GM18873 (cell line): ENCODE measurements at regions not wholly inside any gene's neighbourhood (a gene's known extent, or its start where the extent isn't known, plus 50 kb on each side); places are given as distances from the start of the nearest gene placed in this dataset.

ENCODE experiments used
- ATAC-seq: cut with Tn5 transposase; IDR thresholded peaks from one replicate; pipeline ENCODE4 v1.9.1; 2021; ENCODE audit warnings: mild to moderate bottlenecking, moderate library complexity, moderate number of reproducible peaks; ENCODE audit not compliant: unreplicated experiment, low FRiP score

DNA sequence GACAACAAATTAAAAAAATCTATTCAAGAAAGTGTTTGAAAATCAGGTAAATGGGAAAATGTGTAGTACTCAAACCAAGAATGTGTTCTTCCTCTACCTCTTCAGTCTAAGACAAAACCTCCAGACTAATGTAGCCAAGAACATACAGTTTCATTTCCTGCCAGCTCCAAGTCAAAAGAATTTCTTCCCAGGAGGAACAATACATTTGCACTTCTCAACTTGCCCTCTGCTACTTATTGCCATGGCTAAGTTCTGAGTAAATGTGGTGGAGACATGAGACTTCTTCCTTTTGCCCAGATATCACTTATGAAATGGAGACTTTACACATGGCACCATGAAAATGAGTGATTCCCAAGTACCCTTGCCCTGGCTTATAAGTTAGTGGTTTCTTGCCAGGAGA lies 2112.2 kb upstream of the C9orf72 start:
- ATAC-seq: no peak

DNA sequence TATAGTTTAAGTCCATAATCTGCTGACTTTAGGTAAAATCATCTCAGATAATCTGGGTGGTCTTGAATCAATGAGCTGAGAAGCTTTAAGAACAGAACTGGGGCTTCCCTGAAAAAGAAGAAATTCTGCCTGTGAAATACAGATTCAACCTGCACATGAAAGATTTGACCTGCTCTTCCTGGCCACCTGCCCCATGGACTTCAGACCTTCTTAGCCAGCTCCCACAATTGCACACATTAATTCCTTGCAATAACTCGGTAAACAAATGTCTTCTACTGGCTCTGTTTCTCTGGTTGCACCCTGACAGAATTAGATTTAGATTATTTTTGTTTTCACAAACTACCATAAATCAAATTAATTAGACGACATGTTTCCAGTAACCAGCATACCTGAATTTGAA lies 2117.9 kb upstream of the C9orf72 start:
- ATAC-seq: no peak

DNA sequence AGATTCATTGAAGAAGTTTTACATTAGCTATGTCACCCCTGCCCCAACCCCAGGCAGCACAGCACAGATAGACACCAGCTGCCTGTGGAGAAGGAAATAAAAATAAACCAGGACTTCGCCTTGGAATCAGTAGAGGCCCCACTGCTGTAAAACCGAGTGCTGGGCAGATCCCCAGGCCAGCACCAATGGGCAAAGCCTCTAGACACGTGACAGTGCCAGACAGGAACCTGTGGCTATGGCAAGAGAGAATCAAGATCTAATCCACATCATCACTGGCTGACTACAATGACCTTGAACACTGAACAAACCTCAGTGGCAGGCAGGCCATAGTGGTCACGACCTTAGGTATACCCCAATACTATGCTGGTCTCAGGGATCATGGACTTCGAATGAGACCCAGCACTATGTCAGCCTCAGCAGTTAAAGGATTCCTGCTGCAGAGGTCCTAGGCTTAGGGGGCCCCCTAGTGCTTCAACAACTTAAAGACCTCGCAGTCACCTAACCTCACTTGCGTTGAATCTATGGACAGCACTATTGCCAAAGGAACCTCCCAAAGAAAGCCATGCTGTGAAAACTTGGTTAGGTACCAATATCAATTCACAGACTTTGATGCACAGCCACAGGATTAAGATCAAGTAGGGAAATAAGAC lies 2118.6 kb upstream of the C9orf72 start:
- ATAC-seq: no peak

DNA sequence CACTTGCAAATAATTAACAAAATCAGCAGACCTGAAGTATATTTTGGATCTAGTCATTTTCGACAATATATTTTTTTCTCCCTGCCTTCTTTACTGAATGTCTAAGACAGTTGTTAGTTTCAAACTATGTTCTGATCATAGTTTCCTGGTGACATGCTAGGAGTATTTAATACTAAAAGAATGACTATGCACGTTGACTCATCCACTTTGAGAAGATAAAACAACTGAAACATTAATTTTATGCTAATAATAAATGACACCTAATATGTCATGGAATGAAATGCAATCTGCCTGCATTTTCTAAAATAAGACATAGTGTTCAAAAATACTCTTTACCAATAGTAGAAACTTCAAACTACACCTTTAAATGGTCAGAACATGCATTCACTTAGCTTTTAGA lies 2123.7 kb upstream of the C9orf72 start:
- no peak for ATAC-seq

DNA sequence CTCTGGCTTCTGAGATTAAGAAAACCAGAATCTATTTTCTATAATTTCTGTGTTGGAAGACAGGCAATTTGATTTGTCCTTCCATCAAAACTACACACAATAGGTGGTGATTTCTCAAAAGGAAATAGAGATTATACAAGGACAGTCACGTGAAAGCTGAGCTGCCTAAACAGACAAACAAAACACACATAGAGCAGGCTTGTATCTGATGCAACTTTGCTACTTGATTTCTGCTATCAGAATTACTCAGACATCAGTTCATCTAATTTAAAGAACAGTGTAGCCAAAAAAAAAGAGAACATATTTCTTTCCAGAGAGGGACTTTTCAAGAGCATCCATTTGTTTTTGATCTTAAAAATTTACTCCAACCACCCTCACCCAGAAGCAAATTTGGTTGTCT lies 2128.3 kb upstream of the C9orf72 start:
- no peak for ATAC-seq

DNA sequence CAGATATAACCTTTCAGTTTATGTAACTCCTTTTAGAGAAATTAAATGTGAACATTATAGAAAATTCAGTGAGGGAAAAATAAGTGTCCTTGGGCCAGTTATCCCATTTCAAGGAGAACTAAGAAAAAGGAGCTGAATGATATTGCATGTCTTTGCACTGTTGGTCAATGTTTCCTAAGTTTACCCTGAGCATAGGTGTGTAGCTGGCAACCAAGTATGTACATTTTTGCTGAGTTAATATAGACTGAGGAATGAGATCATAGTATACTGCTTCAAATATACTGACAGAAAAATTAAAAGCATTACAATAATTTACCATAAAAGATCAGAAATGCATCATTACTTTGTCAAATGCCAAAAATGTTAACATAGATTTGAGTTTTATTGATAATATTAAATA lies 2128.7 kb upstream of the C9orf72 start:
- no peak for ATAC-seq

DNA sequence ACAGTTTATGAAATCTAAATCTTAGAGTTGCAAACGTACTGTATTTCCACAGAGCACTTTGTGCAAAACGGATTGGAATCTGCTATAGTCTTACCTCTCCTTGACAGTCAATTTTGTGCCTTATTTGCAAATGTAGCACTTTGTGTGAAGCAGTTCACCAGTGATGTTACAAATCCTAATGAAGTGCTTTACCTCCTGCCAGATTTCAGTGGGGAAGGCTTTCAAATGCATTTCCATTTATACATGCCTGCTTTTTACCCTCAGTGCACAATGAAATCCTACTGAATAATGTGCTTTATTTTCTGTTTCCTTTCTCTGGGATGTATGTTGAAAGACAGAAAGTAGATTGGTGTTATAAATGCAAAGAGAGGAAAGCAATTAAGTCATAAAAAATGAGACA lies 2141.6 kb upstream of the C9orf72 start:
- ATAC-seq: no peak

DNA sequence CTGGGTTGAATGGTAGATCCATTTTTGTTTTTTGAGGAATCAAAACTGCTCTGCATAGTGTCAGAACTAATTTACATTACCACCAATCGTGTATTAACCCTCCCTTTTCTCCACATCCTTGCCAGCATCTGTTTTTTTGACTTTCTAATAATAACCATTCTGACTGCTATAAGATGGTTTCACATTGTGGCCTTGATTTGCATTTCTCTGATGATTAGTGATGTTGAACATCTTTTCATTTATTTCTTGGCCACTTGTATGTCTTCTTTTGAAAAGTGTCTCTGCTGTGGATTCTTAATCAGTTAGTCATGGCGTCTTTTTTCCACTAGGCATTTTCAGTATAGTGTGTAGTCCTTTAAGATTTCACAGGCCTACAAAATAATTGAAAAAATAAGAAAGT lies 2144.3 kb upstream of the C9orf72 start:
- ATAC-seq: no peak

DNA sequence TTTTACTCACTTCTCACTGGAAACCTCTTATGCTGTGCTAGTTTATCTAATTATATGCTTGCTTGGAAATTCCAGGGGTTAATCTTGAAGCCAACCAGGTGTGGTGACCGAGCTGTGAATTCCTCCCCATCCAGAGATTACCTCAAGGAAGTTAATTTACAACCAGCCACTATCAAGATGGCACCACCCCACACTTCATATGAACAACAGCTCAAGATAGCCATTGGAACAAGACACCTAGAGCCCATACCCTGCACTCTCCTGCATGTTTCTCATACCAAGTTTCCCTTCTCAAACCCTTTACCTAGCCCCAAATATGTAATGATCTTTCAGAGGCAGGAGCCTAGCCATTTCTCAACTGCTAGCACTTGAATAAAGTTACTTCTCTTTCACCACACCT lies 2156.9 kb upstream of the C9orf72 start:
- no peak for ATAC-seq

DNA sequence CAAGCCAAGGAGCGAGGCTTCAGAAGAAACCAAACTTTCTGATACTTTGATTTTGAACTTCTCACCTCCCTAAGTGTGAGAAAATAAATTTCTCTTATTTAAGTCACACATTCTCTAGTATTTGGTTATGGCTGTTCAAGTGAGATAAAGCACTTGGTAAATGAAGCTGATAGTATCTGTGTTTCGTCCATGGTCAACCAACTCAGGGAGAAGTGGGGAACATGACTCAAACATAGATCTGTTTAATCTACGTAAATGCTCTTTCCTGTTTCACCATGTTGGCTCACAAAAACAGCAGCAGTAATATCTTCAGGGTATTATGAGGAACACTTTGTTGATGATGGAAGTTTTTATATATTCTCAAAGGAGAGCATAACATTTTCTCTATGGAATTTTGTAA lies 2167.2 kb upstream of the C9orf72 start:
- no peak for ATAC-seq

DNA sequence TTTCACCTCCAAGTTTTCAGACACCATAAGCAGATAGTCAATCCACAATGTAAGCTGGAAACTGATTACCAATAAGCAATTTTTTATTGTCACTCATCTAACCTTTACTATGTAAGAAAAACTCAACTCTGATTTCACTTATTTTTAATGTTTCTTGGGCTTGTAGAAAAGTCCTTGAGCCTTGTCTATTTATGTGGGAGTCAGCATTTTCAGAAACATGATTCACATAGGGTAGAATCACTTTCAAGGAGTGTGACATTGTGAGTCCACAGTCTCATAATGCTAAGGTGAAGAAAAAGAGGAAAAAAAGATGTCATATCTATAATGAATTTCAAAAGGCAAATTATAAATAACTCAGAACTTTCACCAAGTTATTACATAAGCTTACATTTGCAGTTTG lies 2167.9 kb upstream of the C9orf72 start:
- no peak for ATAC-seq

DNA sequence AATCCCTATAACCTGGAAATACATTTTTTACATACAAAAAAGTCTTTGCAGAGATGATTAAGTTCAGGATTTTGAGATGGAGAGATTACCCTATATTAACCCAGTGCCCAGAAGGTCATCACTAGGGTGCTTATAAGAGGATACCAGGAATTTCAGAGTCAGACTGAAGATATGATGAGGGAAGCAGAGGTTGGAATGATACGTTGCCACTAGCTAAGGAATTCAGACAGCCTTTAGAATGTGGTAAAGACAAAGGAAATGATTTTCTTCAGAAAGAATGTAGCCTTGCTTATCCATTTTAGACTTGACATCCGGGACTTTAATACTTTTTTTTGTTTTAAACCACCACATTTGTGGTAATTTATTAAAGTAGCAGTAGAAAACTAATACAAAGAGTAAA lies 2176.8 kb upstream of the C9orf72 start:
- no peak for ATAC-seq

DNA sequence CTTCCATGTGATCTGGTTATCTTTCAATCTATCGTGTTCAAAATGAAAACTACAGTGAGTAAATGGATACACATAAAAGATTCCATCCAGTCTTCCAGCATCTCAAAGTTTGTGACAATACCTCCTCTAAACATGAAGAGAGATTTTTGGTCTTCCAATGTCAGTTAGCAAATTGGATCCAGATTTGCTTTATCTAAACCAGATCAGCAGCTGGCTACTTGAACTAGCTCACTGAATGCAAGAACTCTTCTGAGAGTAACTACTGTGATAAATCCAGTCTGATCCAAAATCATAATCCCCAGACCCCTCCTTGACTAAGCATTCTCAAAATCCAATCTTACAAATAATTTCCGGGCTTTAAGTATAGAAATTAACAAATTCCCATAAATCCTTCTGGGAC lies 2177.9 kb upstream of the C9orf72 start:
- ATAC-seq: no peak

DNA sequence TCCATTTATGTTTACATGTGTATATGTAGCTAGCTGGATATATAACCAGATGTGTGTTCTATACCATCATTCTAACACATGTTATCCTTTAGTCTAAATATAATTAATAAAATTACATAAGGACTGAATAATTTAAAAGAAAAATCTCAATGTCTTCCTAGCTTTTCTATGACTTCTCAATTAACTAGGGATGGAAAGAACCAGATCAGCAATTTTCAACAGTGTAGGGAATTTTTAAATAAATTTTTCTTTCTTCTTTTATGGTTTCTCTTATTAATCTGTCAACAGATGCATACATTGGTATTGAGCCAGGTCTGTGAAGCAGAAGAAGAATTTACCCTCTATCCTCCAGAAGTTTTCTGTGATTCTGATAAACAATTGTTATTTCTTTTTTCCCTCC lies 2180.4 kb upstream of the C9orf72 start:
- no peak for ATAC-seq

DNA sequence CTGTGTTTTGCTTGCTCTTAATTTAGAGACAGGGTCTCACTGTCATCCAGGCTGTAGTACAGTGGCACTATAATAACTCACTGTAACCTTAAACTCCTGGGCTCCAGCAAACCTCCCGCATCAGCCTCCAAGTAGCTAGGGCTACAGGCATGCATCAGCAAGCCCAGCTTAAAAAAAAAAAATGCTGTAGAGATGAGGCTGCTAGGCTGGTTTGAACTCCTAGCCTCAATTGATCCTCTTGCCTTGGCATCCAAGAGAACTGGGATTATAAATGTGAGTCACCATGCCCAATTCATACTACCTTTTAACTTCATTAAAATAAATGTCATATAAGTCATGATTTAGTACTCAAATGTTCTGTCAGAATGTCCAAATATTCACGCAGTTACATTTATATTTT lies 2195.7 kb upstream of the C9orf72 start:
- ATAC-seq: no peak

DNA sequence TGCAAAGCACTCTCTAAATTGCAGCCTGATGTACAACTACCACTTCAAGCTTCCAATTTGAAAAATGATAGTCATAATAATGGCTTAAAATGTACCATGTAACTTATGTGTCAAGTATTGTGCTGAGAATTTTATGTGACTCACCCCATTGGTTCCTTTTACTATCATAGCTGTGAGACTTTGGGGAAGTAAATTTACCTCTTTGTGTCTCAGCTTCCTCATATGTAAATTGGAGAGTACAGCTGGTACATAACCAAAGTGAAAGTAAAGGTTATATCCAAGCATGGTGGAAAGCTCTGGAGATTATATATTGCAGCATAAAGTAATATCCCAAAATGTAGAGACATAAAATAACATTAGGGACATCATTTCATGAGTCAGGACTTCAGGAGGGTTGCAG lies 2200.4 kb upstream of the C9orf72 start:
- no peak for ATAC-seq

DNA sequence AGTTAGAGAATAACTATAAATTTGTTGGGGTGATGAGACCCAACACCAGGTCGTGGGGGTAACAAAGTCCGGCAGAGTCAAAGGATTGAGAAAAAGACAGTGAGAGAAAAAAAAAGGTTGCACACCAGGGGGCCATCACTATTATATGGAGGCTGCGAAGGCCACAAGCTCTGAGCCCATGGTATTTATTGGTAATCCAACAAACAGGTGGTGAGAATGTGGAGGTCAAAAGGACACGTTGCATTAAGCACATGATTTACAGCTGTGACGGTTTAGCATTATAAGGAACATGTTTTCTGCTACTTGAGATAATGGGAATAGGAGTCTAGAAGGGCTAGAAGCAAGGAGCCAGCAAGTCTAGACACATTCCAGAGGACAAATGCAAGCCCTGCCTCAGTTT lies 2202.2 kb upstream of the C9orf72 start:
- no peak for ATAC-seq

DNA sequence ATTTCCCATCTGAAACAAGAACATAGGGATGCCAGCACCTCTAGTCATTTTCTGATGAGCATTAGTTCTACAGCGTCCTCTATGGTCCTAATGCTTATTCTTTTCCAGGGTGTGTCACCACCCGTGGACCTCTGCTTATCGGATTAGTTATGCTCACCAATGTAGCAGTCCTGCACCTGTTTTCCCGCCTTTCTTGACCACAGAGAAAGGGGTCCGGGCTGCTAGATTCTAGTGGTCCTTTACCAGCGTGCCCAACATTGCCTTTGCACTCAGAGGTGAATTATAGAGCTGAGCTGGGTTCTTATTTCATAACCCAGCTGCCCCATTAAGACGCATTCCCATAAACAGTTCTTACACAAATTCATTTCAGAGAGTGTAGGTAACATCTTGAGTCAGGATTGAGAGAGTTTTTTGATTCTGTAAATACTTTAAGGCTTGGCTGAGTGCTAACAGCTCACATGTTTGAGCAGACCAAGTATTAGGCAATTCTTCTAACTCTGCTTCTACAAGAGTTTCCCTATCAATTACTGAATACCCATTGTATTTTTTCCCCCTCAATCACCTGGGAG lies 2205.1 kb upstream of the C9orf72 start:
- no peak for ATAC-seq

DNA sequence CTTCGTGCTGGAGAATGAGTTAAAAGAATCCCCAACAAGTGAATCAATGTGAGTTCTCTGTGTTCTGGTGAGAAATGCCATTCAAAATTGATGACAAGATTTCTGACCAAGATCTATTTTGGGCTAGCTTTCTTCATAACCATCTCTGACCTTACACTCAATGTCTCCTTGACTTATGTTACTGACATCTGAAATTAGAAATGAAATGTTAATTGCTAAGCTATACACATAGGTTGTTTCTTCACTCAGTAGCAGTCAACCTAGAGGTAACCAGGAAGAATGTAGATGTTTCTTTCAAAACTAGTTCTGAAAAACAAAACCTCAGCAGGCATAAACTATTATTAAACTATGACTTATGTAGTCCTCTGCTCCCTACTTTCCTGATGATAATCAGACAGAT lies 2220.7 kb upstream of the C9orf72 start:
- no peak for ATAC-seq

DNA sequence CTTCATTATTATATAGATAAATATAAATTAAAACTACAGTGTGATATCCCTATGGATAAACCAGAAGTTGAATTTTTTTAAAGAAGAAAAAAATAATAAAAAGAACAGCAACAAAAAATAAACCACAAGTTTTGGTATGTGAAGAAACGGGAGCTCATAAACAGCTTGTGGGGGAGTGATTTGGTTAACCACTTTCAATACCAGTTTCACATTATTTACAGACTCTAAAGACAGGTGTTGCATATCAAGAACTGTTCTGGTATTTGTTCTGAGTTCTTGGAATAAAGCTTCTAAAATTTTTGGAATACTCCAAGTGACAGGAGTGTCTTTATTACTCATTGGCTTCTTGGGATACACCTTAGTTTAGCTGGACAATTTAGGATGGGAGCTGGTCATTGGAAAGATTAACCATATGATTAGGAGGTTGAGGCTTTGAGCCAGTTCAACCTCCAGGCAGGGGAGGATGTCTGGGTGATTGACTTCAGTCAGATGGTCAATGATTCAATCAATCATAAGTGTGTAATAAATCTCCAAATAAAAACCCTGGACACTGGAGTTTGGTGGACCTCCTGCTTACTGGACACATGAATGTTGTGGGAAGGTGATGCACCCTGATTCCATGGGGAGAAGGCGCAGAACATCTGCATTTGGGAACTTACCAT lies 2223.1 kb upstream of the C9orf72 start:
- peak; percentile 79 for ATAC-seq

DNA sequence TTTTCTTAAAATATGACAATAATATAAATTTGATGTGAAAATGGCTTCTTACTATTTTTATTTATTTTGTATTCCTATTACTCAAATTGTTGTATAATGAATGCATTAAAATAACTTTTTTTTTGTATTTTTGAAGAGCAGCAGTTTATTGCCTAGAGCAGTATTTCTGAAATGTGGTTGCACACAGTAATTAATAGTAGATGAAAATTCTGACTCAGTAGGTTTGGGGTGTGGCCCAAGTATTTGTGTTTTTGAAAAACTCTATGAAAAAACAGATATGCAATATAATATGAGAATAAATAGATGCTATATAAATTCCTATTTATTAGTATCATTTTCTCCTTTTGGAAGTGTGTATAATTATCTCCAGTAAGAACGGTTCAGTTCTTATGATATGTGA lies 2225.3 kb upstream of the C9orf72 start:
- no peak for ATAC-seq

DNA sequence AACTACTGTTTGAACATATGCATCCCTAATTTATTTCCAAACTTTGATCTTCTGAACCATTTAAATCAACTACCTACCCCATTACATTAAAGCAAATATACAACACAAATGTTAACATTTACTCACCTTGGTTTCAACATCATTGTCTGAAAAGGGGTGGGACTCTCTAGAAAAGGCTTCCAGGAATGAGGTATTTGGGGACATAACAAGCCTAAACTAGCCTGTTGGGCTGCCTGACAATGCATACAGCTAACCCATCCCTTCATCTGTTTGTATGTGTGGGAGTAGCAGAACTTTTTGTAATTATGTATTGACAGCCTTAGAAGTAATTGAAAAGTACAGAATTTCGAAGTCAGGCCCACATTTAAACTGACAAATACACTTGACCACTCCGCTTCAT lies 2225.9 kb upstream of the C9orf72 start:
- ATAC-seq: no peak
